GM20431 (cell line): ENCODE measurements at regions not wholly inside any gene's neighbourhood (a gene's known extent, or its start where the extent isn't known, plus 50 kb on each side); places are given as distances from the start of the nearest gene placed in this dataset.

ENCODE experiments used
- in situ Hi-C: fragments of 300-500 bp; cut with MseI, MboI; formaldehyde crosslinking; loops from one replicate; pipeline ENCODE4 v1.15.0; 2020; ENCODE audit warnings: low sequenced_read_pairs; ENCODE audit not compliant: unreplicated experiment

DNA sequence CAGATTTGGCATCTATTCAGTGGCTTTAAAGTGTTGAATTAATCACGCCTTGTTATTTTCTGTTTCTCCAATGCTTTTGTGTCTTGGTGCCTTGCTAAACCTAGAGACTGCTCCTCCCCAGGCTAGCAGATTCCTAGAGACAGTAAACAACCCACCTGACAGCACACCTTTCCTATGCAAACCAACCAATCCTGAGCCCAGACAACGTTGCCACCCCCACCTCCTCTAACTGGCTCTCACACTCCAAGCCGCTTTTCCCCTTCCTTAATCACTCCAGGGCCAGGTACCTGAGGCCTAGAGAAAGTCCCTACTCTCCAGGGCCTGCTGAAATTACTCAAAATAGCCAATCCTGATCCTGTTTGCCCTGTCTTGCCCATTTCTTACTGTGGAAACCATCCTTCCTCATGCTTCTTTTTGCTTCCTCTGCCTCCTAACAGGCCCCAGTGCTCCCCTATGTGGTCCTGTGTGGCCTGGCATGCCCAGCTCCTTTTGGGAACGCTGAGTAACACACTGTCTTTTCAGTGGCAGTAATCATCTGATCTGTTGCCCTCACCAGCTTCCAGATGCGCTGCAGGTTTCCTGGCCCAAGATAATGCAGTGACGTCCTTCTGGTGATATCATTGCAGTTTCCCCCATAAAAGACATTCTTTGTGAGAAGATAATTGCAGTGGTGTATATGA lies 53.4 kb downstream of the GAS1 start:
- in situ Hi-C loops: no loop called here

DNA sequence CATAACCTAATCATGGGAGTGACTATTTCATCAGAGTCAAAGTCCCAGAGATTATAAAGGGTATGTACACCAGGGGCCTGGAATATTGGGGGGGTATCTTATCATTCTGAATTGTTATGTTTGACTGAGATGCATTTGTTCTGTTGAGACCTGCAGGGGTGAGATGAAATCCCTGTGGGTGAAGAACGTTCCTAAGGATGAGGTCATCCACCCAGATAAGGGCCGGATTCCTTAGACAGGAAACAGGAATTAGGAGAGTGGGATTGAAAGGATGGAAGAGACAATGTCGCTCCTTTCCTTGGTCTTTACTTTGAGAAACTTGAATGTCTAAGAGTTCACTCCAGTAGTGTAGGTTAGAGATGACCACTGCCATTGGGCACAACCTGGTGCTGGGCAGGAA lies 54.7 kb downstream of the GAS1 start:
- in situ Hi-C loops: no loop called here

DNA sequence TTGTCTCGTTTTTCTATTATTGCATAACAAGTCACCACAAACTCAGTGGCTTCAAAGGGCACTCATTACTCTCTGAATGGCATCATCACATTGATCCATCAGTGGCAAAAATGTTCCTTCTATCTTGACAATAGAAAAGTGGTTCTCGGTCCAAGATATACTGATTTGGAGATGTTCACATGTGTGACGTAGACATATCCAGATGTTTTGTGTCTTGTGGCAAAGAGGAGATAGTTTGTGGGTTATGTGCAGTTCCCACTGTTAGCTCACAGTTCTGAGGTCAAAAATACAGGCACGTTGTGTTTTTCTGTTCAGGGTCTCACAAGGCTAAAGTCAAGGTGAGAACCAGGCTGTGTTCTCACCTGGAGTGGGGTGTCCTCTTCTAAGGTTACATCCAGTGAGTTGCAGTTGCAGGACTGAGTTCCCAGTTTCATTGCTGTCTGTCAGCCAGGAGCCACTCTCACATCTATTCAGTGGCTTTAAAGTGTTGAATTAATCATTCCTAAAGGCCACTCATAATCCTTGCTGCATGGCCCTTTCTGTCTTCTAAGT lies 55.3 kb downstream of the GAS1 start:
- in situ Hi-C loops: no loop called here

DNA sequence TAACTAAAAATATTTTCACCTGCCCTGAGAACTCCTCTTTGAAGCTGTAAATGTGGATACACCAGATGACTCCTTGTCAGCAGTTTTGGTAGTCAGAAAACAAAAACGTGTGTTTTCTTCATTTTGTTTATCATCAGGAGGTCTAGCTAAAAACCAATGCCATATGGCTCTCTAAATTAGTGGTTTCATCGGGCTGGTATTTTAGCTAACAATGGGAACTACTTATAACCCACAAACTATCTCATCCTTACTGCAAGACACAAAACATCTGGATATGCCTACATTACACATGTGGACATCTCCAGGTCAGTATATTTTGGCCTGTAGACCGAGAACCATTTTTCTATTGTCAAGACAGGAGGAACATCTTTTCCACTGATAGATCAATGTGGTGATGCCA lies 56.2 kb downstream of the GAS1 start:
- in situ Hi-C loops: no loop called here

DNA sequence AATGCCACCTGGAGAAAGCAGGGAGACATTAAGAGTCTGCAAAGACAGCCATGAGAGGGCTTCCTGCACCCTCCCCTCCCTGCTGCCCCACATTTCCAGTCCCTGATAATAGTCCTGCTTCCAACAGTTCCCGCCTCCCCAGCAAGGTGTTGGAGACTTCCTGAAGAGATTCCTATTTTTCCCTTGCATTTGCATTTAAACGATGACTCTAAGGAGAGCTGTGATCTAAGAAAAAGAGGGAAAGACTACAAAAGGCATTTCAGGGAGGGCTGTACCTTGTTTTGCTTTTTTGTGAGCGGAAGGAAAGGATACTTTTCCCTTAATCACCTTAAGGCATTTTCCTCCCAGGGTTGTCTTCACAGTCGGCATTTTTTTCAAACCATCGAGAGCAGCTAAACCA lies 62.1 kb downstream of the GAS1 start:
- in situ Hi-C loops: no loop called here

DNA sequence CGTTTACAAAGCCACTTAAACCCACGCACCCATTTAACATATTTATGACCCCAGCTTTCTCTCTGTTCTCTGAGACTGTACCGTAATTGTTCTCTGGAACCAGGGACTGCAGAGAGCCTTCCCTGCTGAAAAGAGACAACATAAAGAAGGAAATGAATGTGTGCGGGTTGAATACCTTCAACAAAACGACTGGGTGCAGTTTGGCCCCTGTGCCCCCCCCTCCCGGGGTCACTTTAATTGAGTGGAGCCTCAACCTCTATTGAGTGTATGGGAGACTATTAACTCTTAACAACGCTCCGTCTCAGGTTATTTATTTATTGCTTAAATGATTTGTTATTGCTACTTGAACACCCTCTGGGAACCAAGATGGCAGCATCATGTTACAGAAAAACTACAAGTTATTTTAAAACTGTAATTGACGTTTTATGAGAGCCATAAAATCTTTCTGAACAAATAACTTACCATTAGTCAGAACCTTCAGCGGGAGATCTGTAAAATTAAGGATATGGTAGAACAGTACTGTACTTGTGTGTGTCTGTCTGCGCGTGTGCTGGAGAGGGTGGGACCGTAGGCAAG lies 70.6 kb downstream of the GAS1 start:
- in situ Hi-C loops: no loop called here

DNA sequence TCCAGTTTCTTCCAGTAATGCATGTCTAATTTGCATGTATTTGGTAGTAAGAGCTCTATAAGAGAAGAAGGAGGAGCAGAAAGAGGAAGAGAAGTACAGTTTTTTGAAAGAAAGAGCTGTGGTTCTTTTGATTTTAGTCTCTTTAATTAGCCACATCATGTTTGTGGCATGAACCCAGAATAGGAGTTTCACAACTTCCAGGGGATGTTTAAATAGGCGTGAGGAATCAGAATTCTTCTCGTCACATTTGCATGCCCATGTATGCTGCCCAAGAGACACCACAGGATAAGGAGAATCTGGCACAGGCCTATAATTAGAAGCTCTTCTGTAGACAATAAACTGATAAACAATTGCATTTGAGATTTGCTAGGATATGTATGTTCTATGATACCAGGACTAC lies 78.7 kb downstream of the GAS1 start:
- in situ Hi-C loops: no loop called here

DNA sequence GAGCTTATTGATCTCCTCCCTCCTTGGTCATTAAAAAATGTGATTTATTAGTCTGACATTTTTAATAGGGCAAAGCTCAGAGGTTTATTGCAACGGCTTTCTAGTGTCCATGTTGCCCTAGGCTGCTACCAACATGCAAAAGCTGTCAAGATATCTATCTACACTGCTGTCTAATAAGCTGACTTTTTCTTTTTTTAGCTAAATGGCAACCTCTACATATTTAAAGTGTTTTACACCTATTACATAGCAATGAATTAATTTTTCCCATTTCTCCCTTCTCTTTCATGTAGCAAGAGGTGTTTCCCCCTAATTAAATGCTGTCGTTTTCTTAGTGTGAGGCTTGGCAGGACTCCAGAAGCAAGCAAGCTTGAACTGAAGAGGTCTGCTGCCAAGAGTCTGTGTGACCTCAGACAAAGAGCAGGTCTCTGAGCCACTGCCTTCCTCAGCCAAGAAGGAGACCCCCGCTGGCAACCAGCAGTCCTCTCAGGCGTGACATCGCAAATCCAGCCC lies 79.4 kb downstream of the GAS1 start:
- in situ Hi-C loops: no loop called here

DNA sequence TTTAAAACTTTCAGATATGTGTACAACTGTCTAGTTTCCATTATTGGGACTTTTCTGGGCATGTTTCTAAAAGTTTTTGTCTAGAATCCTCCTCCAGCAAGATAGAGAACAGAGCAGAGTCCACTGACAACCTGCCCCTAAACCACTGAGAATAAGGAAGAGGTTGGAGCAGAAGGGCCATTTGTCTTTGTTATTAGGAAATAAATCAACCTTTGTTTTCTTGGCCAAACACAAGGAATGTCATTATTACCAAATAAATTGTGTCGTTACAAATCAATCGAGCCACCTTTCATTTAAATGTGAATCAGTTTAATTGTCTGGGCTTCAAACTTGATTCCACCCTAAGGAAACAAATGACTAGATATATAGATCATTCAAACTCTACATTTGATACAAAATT lies 81.4 kb downstream of the GAS1 start:
- in situ Hi-C loops: no loop called here

DNA sequence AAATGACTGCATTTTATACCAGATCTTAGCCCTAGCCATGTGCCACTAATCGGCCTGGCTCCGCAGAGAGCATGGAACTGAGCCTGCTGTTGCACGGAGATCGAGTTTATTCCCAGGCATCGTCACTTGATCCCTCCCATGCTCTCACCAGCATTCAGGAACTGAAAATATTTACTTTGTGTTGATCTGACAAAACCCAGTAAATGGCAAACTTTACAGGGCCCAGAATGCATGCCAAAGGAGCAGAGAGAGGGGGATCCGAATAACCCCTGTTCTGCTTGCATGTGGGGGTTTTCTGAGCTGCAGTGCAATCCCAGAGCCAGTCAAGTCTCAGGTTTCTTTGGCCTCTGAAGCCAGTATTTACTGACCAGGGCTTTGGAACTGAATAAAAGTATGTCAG lies 87.3 kb downstream of the GAS1 start:
- in situ Hi-C loops: no loop called here

DNA sequence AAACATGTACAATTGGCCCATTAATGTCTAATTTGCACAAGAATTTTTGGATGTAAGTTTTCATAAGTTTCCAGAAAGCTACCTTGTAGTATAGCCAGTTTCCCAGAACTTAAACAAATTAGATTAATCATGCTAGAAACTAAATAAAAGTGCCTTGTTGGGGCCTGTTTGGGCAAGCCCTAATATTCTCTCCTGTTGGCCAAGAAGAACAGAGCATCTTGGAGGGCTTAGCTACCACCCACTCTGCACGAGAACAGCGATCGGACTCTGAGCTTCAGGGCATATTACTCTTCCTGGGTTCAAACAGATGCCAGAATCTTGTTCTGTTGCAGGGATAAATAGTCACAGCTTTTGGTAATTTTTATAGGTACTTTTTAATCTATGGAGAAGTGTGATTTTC lies 88.2 kb downstream of the GAS1 start:
- in situ Hi-C loops: no loop called here

DNA sequence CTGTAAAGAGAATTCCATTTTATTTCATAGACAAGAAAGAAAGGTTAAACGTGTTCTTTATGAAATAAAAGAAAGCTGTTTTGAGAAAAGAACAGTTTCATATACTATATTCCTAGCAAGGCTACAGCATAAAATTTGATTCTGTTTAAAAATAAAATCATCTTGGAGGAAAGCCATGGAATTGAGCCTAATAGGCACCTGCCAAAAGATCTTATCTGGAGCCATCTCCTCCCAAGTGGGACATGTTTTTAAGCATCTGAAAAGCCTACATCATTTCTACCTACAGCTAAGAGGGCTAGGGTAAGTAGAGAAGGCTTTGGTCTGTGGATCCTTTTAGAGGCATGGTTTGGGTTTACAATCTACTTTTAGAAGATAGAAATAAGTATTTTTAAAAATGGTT lies 89.3 kb downstream of the GAS1 start:
- in situ Hi-C loops: no loop called here

DNA sequence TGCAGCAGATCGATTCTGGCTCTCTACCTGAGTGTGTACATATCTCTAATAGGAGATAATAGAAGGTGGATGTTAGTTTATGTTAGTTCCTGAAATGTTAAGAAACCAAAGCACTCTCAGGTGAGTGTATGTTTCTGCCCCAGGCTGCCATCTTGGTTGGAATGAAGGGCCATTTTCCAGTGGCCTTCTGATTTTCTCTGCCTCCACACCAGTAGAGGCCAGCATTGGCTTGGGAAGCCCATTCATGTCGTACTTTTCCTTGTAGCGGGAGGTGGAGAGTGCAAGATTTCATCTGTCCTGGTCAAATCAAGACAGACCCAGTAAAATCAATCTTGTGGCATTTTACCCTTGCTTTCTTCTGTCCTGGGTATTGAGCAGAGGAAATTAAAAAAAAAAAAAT lies 91.0 kb downstream of the GAS1 start:
- in situ Hi-C loops: no loop called here

DNA sequence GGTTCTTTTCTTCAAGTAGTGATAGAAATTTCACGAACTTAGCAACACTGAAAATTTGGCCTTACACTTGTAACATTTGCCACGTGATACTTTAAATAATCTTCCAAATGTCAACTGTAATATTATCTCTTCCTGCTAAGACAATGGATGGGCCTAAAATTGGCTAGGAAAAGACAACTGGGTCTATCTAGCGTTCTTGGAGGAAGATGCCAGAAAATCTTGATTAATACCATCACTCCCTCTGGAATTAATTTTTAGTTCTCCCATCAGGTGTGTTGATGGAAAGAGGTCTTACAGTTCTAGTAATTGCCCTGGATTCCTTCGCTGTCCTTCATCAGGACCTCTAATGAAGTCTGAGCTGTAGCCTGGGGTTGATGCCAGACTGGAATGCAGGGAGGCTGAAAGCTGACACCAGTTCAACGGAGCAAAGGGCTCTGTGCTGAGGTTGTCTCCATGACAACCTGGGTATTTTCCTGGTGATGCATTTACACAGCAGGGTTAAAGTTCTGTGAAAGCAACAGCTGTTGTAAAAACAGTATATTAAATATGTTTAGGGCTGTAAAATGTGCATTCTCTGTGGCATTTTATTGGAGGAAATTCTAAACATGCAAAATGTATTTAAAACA lies 92.3 kb downstream of the GAS1 start:
- in situ Hi-C loops: no loop called here

DNA sequence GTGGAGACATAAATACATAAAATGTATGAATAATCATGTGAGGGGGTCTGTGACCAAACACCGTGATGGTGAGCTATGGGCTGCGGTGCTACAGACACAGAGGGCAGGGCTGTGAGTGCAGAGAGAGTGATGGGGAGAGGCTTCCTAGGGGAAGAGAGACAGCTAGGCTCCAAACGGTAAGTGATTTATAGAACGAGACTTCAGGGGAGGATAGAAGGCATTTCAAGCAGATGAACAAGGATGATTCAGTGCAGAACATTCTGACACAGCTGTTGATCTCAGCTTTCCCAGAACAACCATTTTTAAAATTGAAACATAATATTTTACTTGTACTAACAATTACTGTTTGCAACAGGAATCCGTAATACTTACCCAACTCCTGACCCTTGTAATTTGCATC lies 100.7 kb downstream of the GAS1 start:
- in situ Hi-C loops: no loop called here

DNA sequence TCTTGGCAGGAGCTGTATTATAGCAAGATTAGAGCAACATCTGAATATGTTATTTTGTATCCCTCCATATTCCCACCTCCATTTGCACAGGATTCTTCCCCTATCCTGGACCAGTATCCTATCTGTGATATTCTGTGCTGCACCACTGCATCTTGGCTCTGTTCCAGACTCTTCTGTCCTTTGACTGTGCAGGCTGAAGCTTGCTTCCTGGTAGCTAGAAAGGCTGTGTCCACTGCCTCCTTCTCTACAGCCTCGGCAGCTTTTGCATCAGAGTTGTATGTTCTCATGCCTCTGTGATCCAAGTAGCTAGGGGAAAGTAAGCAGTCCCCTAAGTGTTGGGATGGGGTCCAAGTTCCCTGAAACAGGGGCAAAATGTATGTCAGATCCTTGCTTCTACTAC lies 104.1 kb downstream of the GAS1 start:
- in situ Hi-C loops: no loop called here

DNA sequence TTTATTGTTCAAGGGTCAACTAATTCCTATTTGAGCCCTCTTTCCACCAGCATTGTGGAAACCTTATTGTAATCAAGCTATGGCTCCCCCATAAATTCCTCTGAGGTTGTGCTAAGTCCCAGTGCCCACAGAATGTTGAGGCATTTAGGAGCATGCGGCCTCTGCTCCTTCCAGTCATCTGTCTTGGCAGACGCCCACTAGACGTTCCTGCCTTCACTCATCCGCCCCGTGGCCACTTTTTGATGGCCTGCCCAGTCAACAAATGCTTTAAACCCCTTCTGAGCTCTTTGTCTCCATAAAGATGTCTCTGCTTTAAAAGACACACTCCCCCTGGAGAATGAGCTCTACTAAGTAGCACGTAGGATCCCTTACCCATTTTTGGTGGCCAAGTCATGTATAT lies 104.7 kb downstream of the GAS1 start:
- in situ Hi-C loops: no loop called here

DNA sequence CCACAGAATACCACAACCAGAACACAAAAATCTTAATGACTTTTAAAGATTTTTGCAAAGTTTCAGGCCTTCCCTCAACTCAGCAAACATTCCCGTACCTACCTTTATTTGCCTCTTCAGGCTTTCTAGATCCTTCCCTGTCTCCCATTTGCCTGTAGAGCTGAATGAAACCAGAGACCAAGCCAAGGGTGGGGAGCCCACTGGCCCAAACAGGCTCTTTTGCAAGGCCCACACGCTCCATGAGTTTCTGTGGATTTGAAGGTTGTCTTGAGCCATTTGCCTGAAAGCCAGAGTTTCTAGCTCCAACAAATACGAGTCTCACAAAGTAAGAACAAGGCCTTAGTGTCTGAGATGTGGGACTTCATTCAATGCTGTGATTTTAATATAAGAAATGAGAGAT lies 107.8 kb downstream of the GAS1 start:
- in situ Hi-C loops: no loop called here

DNA sequence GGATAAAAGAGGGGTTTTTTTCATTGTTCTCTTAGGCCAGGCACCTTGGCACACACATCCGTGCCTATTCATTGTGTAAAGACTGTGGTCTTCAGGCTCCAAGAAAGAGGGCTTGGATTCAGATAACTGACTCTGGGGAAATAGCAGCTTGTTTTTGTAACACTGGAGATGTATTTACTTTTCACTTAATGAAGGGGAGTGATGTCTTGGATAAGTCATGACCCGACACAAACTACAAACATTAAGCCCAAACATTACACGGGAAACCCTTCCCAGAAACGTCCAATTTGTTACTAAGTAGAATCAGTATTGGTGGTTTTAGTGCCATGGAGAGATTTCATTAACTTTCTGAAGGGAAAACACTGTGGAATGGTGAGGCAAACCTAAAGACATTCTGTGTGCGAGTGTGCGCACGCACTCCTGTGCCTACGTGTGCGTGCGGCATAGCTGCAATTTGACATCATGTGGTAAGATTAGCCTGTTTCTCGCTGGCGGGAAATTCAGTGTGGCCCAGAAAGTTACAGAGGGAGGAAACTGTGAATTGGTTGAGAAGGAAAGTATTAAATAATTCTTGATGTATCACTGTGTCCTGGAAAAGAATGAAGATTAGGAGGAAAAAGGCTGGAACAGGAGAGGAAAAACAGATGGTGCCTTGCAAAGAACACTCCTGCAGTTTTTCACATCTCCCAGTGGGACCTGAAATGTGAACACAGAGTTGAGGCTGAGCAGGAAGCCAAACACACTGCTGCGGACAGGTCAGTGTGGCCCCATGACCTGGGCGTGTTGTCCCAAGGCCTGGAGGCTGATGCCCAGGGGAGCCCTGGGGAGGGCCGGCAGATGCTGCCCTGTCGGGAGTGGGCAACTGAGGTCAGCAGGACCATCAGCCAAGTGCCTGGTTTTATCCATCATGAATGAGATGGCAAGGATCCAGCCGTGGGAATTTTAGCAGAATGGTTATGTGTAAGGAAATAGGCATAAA lies 108.5 kb downstream of the GAS1 start:
- in situ Hi-C loops: no loop called here

DNA sequence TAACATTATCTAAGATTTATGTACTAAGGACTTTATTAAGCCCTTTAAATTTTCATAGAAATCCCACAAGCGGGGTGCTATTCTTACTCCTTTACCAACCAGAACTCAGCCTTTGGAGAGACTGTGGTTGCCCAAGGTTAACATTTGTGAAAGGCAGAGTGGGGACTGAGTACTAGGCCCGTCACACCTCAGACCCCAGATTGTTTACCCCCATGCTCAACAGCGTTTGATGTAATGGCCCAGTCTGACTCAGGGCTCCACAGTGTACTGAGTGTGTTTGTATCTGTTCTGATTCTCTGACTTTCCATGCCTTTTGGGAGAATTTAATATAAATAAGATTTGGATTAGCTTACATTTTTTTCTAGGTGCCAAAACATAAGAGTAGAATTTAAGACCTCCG lies 110.0 kb downstream of the GAS1 start:
- in situ Hi-C loops: no loop called here
